Neural progenitor cell (in vitro differentiated cells): ENCODE measurements at regions not wholly inside any gene's neighbourhood (a gene's known extent, or its start where the extent isn't known, plus 50 kb on each side); places are given as distances from the start of the nearest gene placed in this dataset.

Source experiments
- EZH2 ChIP-seq: fragments of 200-600 bp; sonication (generic); IDR thresholded peaks from 2 replicates; pipeline ENCODE4 v1.6.1; 2017; ENCODE audit warnings: antibody characterized with exemption, mild to moderate bottlenecking, moderate library complexity
- EZH2phosphoT487 ChIP-seq: fragments of 200-600 bp; sonication (generic); IDR thresholded peaks from 2 replicates; pipeline ENCODE4 v1.6.1; 2017; ENCODE audit warnings: antibody characterized with exemption
- TF ChIP-seq, protein P1 (sequence below): fragments of 200-600 bp; sonication (generic); IDR thresholded peaks from 2 replicates; pipeline ENCODE4 v1.5.1; 2017; ENCODE audit warnings: antibody characterized with exemption, mild to moderate bottlenecking

GRCh38 chr14:98114122-98114895, 1157.7 kb downstream of the BCL11B start:
- TF ChIP-seq, protein P1, sequence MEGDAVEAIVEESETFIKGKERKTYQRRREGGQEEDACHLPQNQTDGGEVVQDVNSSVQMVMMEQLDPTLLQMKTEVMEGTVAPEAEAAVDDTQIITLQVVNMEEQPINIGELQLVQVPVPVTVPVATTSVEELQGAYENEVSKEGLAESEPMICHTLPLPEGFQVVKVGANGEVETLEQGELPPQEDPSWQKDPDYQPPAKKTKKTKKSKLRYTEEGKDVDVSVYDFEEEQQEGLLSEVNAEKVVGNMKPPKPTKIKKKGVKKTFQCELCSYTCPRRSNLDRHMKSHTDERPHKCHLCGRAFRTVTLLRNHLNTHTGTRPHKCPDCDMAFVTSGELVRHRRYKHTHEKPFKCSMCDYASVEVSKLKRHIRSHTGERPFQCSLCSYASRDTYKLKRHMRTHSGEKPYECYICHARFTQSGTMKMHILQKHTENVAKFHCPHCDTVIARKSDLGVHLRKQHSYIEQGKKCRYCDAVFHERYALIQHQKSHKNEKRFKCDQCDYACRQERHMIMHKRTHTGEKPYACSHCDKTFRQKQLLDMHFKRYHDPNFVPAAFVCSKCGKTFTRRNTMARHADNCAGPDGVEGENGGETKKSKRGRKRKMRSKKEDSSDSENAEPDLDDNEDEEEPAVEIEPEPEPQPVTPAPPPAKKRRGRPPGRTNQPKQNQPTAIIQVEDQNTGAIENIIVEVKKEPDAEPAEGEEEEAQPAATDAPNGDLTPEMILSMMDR: no peak
- TF ChIP-seq EZH2phosphoT487 (no peak), EZH2 (no peak)
